ENCODE measurements at regions not wholly inside any gene's neighbourhood (a gene's known extent, or its start where the extent isn't known, plus 50 kb on each side); places are given as distances from the start of the nearest gene placed in this dataset.

GRCh38 chr10:59082249-59082648 lies 94.2 kb upstream of the PHYHIPL start:
- Mint-ChIP-seq H3K9me3 (no peaks in the 10 kb centered on the region), H3K4me1 (no peaks in the 10 kb centered on the region), H3K36me3 (ENCODE audit: low read depth) (no peaks in the 10 kb centered on the region), H3K27ac (no peak overlapping the region), H3K27me3 (ENCODE audit: low read depth, poor library complexity) (peaks cover 6% of the 10 kb centered on the region), H3K4me3 (no peak overlapping the region)
- DNase-seq: no peak
- TF ChIP-seq, protein P1, sequence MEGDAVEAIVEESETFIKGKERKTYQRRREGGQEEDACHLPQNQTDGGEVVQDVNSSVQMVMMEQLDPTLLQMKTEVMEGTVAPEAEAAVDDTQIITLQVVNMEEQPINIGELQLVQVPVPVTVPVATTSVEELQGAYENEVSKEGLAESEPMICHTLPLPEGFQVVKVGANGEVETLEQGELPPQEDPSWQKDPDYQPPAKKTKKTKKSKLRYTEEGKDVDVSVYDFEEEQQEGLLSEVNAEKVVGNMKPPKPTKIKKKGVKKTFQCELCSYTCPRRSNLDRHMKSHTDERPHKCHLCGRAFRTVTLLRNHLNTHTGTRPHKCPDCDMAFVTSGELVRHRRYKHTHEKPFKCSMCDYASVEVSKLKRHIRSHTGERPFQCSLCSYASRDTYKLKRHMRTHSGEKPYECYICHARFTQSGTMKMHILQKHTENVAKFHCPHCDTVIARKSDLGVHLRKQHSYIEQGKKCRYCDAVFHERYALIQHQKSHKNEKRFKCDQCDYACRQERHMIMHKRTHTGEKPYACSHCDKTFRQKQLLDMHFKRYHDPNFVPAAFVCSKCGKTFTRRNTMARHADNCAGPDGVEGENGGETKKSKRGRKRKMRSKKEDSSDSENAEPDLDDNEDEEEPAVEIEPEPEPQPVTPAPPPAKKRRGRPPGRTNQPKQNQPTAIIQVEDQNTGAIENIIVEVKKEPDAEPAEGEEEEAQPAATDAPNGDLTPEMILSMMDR (IDR thresholded peaks at IDR 0.05): no peak

- H3K36me3 Mint-ChIP-seq (ENCODE audit: low read depth): no peaks in the 10 kb centered on the region
- TF ChIP-seq, protein P1 (IDR thresholded peaks at IDR 0.05): no peak
- H3K4me3 Mint-ChIP-seq: no peak overlapping the region
- H3K27me3 Mint-ChIP-seq (ENCODE audit: low read depth, poor library complexity): peaks cover 3% of the 10 kb centered on the region
- no peak overlapping the region for H3K27ac Mint-ChIP-seq
- no peaks in the 10 kb centered on the region for H3K9me3 Mint-ChIP-seq
- H3K4me1 Mint-ChIP-seq: no peaks in the 10 kb centered on the region
- no peak for DNase-seq
These were observed 91.4 kb upstream of the PHYHIPL start for GRCh38 chr10:59085054-59085453.

DNA sequence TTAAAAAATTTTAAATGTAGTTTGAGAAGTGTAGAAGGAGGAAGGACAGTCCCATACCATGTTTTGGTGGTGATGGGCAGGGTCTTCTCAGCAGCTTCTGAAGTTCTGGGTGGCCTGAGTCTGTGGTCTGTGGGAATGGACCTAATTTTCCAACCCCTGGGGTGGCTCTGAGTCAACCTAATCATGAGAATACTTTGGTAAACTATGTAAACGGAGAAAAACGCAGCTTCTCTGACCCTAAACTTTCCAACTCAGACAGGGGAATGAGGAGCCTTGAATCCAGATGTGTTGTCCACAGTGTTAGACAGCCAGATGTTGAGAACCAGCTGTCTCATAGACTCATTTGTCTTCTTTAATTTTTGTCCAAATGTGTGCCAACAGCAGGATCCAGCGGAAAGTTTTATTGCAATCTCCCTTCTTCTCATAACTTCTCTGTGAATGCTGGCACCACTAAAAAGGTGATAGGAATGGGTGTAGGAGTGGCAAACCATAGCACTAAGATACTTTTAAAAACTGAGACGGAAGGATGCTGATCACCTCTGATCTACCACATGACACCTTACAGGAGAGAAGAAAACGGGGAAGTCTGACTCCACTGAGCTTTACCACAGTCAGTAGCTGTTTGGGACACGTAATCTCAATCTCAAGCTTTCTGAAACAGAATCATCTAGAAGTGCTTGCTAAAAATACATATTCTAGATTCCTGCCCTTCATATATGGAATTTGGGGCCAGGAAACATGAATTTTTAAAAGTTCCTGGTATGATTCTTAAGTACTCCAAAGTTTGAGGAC lies 90.5 kb upstream of the PHYHIPL start:
- DNase-seq: no peak
- Mint-ChIP-seq H3K4me3 (no peak overlapping the region), H3K4me1 (no peaks in the 10 kb centered on the region), H3K9me3 (no peaks in the 10 kb centered on the region), H3K27ac (no peak overlapping the region), H3K36me3 (ENCODE audit: low read depth) (no peaks in the 10 kb centered on the region), H3K27me3 (ENCODE audit: low read depth, poor library complexity) (peaks cover 3% of the 10 kb centered on the region)
- TF ChIP-seq, protein P1 (IDR thresholded peaks at IDR 0.05): no peak

DNA sequence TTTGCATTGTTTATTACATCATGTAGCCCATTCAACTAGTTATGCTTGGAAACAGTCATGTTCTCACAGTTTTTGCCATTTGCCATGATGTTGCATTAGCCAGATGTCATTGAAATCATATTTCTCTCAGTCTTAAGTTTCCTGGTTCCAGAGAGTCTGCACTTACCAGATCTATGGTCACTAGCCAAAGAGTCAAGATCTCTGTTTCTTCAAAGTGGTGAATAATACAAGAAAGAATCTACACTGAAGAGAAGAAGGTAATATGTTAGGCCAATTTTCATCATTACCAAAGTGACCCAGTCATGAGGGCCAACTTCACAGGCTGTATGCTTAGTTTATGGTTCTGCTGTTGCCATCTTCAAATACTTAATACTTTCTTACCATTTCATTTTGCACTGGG lies 89.0 kb upstream of the PHYHIPL start:
- no peak for DNase-seq
- no peaks in the 10 kb centered on the region for H3K9me3 Mint-ChIP-seq
- H3K27me3 Mint-ChIP-seq (ENCODE audit: low read depth, poor library complexity): no peaks in the 10 kb centered on the region
- H3K4me1 Mint-ChIP-seq: no peaks in the 10 kb centered on the region
- H3K36me3 Mint-ChIP-seq (ENCODE audit: low read depth): no peaks in the 10 kb centered on the region
- H3K4me3 Mint-ChIP-seq: no peak overlapping the region
- TF ChIP-seq, protein P1 (IDR thresholded peaks at IDR 0.05): no peak
- H3K27ac Mint-ChIP-seq: no peak overlapping the region

DNA sequence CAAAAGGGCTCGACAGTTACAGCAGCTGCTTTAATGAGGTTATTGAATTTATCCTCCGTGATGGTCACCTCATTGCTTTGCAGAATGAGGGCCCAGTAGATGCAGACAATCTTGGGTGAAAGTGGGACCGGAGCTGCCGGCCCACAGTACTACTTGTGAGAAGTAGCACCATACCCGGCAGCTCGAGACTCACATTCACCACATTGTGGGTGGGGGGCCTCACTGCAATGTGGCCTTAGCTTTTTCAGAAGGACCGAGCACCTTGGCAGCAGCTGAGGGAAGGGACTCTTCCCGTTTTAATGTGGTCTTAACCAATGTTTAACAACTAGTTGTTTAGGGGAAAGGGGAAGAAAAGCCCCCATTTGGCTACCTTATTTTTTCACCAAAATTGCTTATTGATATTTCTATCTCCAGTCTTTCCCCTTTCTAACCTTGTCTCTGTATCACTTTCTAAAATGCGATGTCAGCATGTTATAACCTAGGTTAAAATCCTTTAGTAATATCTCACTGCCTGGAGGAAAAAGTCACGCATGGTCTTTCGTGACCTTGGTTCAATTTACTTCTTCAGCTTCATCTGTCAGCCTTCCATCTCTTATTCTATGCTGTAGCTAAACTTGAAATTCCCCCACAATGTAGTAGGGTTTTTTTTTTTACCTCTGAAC lies 87.4 kb upstream of the PHYHIPL start:
- no peaks in the 10 kb centered on the region for H3K9me3 Mint-ChIP-seq
- no peak overlapping the region for H3K4me3 Mint-ChIP-seq
- H3K36me3 Mint-ChIP-seq (ENCODE audit: low read depth): no peaks in the 10 kb centered on the region
- H3K4me1 Mint-ChIP-seq: no peaks in the 10 kb centered on the region
- TF ChIP-seq, protein P1 (IDR thresholded peaks at IDR 0.05): no peak
- no peaks in the 10 kb centered on the region for H3K27me3 Mint-ChIP-seq (ENCODE audit: low read depth, poor library complexity)
- no peak for DNase-seq
- H3K27ac Mint-ChIP-seq: no peak overlapping the region
